Karpas-422 (cell line): ENCODE measurements at regions not wholly inside any gene's neighbourhood (a gene's known extent, or its start where the extent isn't known, plus 50 kb on each side); places are given as distances from the start of the nearest gene placed in this dataset.

Experiments used
- DNase-seq: peaks from one replicate; pipeline ENCODE4 v3.0.0-alpha.2; 2015
- H2AFZ ChIP-seq: fragments of 200-600 bp; sonication (generic); 2 replicates; pipeline ENCODE4 v1.6.1; 2014; ENCODE audit warnings: antibody characterized with exemption, low read length, mixed read lengths
- H3K27ac ChIP-seq: fragments of 200-600 bp; sonication (generic); 2 replicates; pipeline ENCODE4 v1.5.1; 2014; ENCODE audit warnings: mild to moderate bottlenecking, low read length, moderate library complexity
- H3K27me3 ChIP-seq: fragments of 200-600 bp; sonication (generic); 2 replicates; pipeline ENCODE4 v1.6.1; 2014; ENCODE audit warnings: low read length, mixed read lengths
- H3K36me3 ChIP-seq: fragments of 200-600 bp; sonication (generic); 2 replicates; pipeline ENCODE4 v1.6.1; 2014; ENCODE audit warnings: low read length, mixed read lengths; ENCODE audit not compliant: insufficient read depth
- H3K4me1 ChIP-seq: fragments of 200-600 bp; sonication (generic); 2 replicates; pipeline ENCODE4 v1.6.1; 2014; ENCODE audit warnings: mild to moderate bottlenecking, low read length, mixed read lengths
- H3K4me2 ChIP-seq: fragments of 200-600 bp; sonication (generic); 2 replicates; pipeline ENCODE4 v1.6.1; 2014; ENCODE audit warnings: low read length, low read depth, mild to moderate bottlenecking; ENCODE audit not compliant: poor library complexity, severe bottlenecking
- H3K4me3 ChIP-seq: fragments of 200-600 bp; sonication (generic); 2 replicates; pipeline ENCODE4 v1.5.1; 2014; ENCODE audit warnings: mild to moderate bottlenecking, antibody characterized with exemption, low read length, mixed read lengths
- H3K79me2 ChIP-seq: fragments of 200-600 bp; sonication (generic); 2 replicates; pipeline ENCODE4 v1.6.1; 2014; ENCODE audit warnings: mild to moderate bottlenecking, low read length, mixed read lengths
- H3K9ac ChIP-seq: fragments of 200-600 bp; sonication (generic); 2 replicates; pipeline ENCODE4 v1.6.0; 2014; ENCODE audit warnings: low read length
- H3K9me2 ChIP-seq: fragments of 200-600 bp; sonication (generic), shearing (Covaris generic); replicated peaks from 2 replicates; pipeline ENCODE4 v1.6.0; 2014; ENCODE audit warnings: mild to moderate bottlenecking, low read length, moderate library complexity; ENCODE audit not compliant: insufficient read depth
- H3K9me3 ChIP-seq: fragments of 300-700, 200-600 bp; sonication (generic); 2 replicates; pipeline ENCODE4 v1.6.1; 2014; ENCODE audit warnings: low read length, mixed read lengths
- H4K20me1 ChIP-seq: fragments of 200-600 bp; sonication (generic); 2 replicates; pipeline ENCODE4 v1.6.1; 2014; ENCODE audit warnings: mild to moderate bottlenecking, antibody characterized with exemption, low read length, low read depth; ENCODE audit not compliant: insufficient read depth

DNA sequence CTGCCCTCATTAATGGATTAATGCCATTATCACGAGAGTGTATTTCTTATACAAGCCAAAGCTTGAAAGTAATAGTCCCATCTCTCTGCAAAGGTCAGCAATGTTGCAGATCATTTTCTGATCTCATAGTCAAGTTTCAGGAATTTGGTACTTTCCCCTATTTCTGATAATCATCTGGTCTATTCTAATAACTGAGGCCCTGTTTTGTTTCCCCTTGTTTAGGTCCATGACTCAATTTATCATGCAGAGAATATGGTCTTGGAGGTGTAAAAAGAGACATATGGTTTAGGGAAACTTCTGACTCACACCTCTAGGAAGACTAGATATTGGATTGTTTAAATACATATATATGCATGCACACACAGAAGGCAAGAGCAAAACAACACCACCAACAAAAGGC lies 339.3 kb upstream of the NUDT12 start:
- Histone ChIP-seq H3K4me2 (no peak overlapping the region), H3K27ac (no peak overlapping the region), H3K9me3 (0 out of 2 replicates have a peak, but pooled peaks cover 10% of the 10 kb centered on the region), H3K4me1 (no peaks in the 10 kb centered on the region), H2AFZ (no peak overlapping the region), H3K79me2 (no peaks in the 10 kb centered on the region), H3K4me3 (no peak overlapping the region), H3K9ac (no peak overlapping the region), H4K20me1 (no peaks in the 10 kb centered on the region), H3K9me2 (no peaks in the 10 kb centered on the region), H3K27me3 (no peaks in the 10 kb centered on the region), H3K36me3 (no peaks in the 10 kb centered on the region)
- DNase-seq = no peak

DNA sequence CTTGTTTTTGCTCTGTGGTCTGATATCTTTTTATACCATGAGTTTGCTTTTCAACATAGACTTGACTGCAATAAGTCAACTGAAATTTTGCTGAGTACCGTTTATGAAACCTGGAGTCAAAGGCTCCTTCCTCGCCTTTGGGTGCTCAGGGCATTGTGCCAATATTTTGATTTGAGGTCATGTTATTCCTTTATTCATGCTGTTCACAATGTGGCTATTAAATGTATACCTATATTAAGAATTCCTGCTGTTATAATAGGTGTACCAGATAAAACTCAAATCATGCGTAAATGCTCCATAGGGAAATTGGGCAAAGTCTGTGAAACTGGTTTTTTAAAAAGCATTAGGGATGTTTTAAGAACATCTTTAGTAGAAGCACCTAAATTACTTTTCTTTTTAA lies 334.0 kb upstream of the NUDT12 start:
- DNase-seq = no peak

DNA sequence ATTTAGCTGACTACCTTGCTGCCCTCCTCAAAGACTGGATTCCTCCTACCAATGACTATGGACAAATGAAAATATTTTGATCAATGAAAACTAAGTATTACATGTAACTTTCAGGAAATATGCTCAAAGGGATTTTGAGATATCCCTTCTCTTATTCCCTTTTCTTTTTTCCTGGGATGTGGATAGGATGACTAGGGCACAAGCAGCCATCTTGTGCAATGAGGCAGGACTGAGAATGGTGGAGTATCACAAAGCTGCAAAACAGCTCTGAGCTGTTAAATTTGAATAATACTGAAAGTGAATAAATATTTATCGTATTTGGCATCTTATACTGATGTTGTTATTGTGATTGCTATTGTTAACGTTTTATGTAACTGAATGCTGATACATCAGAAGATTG lies 333.1 kb upstream of the NUDT12 start:
- Histone ChIP-seq H4K20me1 (no peaks in the 10 kb centered on the region), H3K79me2 (no peaks in the 10 kb centered on the region), H3K27ac (no peak overlapping the region), H3K9me3 (peaks cover 10% of the 10 kb centered on the region; the same call in 1 of the 2 replicates), H3K9ac (no peak overlapping the region), H3K27me3 (no peaks in the 10 kb centered on the region), H3K4me1 (no peaks in the 10 kb centered on the region), H3K4me2 (no peak overlapping the region), H3K9me2 (no peaks in the 10 kb centered on the region), H2AFZ (no peak overlapping the region), H3K36me3 (no peaks in the 10 kb centered on the region), H3K4me3 (no peak overlapping the region)
- DNase-seq = no peak

More for the DNA sequence above, 334.0 kb upstream of the NUDT12 start:
- H3K4me2 ChIP-seq = no peak overlapping the region
- H3K27me3 ChIP-seq = no peaks in the 10 kb centered on the region
- H3K4me3 ChIP-seq = no peak overlapping the region
- no peaks in the 10 kb centered on the region for H3K36me3 ChIP-seq
- H3K9me2 ChIP-seq = no peaks in the 10 kb centered on the region
- H2AFZ ChIP-seq = no peak overlapping the region
- H3K27ac ChIP-seq = no peak overlapping the region
- no peaks in the 10 kb centered on the region for H3K79me2 ChIP-seq
- H3K4me1 ChIP-seq = no peaks in the 10 kb centered on the region
- H4K20me1 ChIP-seq = no peaks in the 10 kb centered on the region
- peaks cover 13% of the 10 kb centered on the region; the same call in 1 of the 2 replicates for H3K9me3 ChIP-seq
- H3K9ac ChIP-seq = no peak overlapping the region

DNA sequence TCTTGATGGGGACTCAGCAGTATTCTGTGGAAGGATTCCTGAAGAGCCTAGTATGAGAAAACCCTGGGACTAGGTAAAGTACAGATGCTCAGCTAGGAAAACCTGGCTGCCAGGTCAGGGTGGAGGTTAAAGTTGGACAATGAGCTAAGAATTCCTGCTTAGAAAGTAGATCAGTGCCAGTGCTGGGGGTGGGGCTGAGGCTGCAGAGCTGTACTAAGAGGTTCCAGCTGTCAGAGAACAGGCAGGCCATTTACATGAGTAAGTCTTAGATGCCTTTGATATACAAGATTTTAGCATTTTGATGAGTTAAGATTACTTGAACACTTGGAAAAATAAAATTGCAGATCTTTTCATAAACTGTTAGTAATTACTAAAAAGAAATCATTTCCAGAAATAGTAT lies 332.3 kb upstream of the NUDT12 start:
- no peak overlapping the region for H3K4me3 ChIP-seq
- no peaks in the 10 kb centered on the region for H3K27me3 ChIP-seq
- no peak overlapping the region for H3K9ac ChIP-seq
- no peak for DNase-seq
- no peaks in the 10 kb centered on the region for H4K20me1 ChIP-seq
- H3K4me2 ChIP-seq = no peak overlapping the region
- H3K4me1 ChIP-seq = no peaks in the 10 kb centered on the region
- H3K36me3 ChIP-seq = no peaks in the 10 kb centered on the region
- H3K79me2 ChIP-seq = no peaks in the 10 kb centered on the region
- H3K9me3 ChIP-seq = peaks cover 10% of the 10 kb centered on the region; the same call in 1 of the 2 replicates
- H3K9me2 ChIP-seq = no peaks in the 10 kb centered on the region; the same call in 1 of the 2 replicates
- H3K27ac ChIP-seq = no peak overlapping the region
- H2AFZ ChIP-seq = no peak overlapping the region

DNA sequence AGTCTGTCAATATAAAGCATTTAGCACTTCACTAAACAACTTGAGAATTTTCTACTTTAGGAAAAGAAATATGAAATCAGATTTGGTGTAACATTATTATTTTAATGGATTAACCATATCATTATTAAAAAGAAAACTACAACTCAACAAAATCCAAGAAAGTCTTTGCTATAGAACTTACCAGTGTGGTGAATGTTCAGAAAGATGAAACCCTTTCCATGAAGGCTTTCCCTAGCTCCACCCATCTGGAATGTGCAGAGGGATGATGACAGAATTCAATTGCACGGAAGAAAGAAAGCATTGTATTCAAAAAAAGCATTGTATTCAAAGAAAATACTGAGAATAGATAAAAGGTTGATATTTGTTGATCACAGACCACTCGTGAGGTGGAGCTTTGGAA lies 328.6 kb upstream of the NUDT12 start:
- no peaks in the 10 kb centered on the region; the same call in 1 of the 2 replicates for H3K9me2 ChIP-seq
- no peak overlapping the region for H2AFZ ChIP-seq
- no peak overlapping the region for H3K4me3 ChIP-seq
- H3K36me3 ChIP-seq = no peaks in the 10 kb centered on the region
- no peaks in the 10 kb centered on the region for H3K79me2 ChIP-seq
- no peak overlapping the region for H3K27ac ChIP-seq
- H3K4me2 ChIP-seq = no peak overlapping the region
- no peaks in the 10 kb centered on the region for H3K4me1 ChIP-seq
- no peaks in the 10 kb centered on the region for H3K27me3 ChIP-seq
- no peak overlapping the region for H3K9ac ChIP-seq
- H4K20me1 ChIP-seq = no peaks in the 10 kb centered on the region
- no peak for DNase-seq
- peaks cover 5% of the 10 kb centered on the region; the same call in 1 of the 2 replicates for H3K9me3 ChIP-seq

DNA sequence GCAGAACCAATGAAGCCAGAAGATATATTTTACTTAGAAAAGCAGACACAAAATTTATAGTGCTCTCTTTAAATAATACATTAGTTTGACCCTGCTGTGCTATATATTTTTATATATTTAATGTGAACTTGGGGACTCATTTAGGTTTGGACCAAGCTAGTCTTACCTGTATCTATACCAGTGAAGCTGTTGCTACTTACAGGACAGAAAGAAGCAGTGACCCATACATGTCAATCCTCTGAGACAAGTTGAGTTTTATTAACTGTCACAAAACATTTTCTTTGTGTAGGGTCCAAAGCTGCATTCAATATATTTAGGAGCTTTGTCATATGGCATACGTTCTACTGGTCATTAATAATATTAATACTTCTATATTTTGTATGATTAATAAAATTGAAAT lies 327.7 kb upstream of the NUDT12 start:
- no peaks in the 10 kb centered on the region; the same call in 1 of the 2 replicates for H3K9me2 ChIP-seq
- H2AFZ ChIP-seq = no peak overlapping the region
- no peaks in the 10 kb centered on the region for H3K4me1 ChIP-seq
- no peak for DNase-seq
- H3K27ac ChIP-seq = no peak overlapping the region
- no peaks in the 10 kb centered on the region for H4K20me1 ChIP-seq
- no peaks in the 10 kb centered on the region for H3K79me2 ChIP-seq
- H3K9ac ChIP-seq = no peak overlapping the region
- H3K9me3 ChIP-seq = no peaks in the 10 kb centered on the region; the same call in 1 of the 2 replicates
- no peaks in the 10 kb centered on the region for H3K36me3 ChIP-seq
- no peak overlapping the region for H3K4me2 ChIP-seq
- no peaks in the 10 kb centered on the region for H3K27me3 ChIP-seq
- H3K4me3 ChIP-seq = no peak overlapping the region

DNA sequence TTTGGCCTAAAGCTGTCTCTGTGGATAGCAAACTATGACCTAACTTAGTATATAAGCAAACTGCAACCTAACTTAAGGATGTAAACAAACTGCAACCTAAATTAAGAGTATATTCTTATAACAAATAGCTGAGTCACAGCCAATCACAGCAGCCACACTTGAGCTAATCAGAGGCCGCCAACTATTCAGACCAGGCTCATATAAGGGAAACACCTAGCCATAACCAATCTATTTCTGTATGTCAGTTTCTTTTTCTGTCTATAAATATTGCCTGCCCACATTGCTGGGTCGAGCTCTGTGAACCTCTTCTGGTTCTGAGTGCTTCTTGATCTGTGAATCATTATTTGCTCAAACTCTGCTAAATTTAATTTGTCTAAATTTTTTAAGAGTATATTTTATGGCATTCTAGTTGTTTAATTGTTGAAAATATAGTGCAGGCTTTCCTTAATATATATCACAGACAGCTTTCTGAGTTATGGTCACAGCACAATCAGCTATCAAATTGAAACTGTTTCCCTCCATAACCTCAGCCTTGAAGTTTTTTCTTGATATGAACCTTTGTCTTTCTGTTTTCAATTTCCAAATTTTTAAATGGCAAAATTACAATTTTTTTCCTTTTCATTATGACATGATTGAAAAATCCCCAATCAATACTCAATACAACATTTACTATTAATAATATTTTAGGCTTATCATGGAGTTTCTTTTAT lies 327.1 kb upstream of the NUDT12 start:
- Histone ChIP-seq H3K4me3 (no peak overlapping the region), H2AFZ (no peak overlapping the region), H3K79me2 (no peaks in the 10 kb centered on the region), H3K9me2 (no peaks in the 10 kb centered on the region; the same call in 1 of the 2 replicates), H3K9ac (no peak overlapping the region), H3K27me3 (no peaks in the 10 kb centered on the region), H3K36me3 (no peaks in the 10 kb centered on the region), H3K4me1 (no peaks in the 10 kb centered on the region), H3K27ac (no peak overlapping the region), H4K20me1 (no peaks in the 10 kb centered on the region), H3K4me2 (no peak overlapping the region), H3K9me3 (no peaks in the 10 kb centered on the region; the same call in 1 of the 2 replicates)
- no peak for DNase-seq

DNA sequence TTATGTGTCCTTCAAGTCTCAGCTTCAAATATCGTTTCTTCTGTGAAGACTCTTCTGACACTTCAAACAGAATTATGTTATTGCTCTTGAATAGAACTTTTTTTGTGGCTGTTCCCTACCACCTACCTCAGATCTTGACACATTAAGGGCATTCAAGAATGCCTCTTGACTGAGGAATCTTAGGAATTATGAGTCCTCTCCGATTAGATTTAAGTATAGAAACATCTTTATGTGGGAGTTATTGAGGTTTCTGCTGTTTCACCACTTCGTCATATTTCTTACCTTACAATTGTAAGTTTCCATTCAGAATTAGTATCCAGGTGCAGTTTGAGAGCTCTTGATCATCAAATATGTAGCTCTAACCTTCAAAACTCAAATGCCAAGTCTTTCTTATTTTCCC lies 324.2 kb upstream of the NUDT12 start:
- Histone ChIP-seq H3K79me2 (no peaks in the 10 kb centered on the region), H3K27ac (no peak overlapping the region), H3K9ac (no peak overlapping the region), H3K9me3 (peaks cover 4% of the 10 kb centered on the region; the same call in 1 of the 2 replicates), H4K20me1 (no peaks in the 10 kb centered on the region), H3K36me3 (no peaks in the 10 kb centered on the region), H3K4me3 (no peak overlapping the region), H3K4me1 (no peaks in the 10 kb centered on the region), H2AFZ (no peak overlapping the region), H3K4me2 (no peak overlapping the region), H3K27me3 (no peaks in the 10 kb centered on the region), H3K9me2 (no peaks in the 10 kb centered on the region; the same call in 1 of the 2 replicates)
- DNase-seq = no peak
